Keratinocyte (primary cell): ENCODE measurements at regions not wholly inside any gene's neighbourhood (a gene's known extent, or its start where the extent isn't known, plus 50 kb on each side); places are given as distances from the start of the nearest gene placed in this dataset.

Experiments used
- EZH2 ChIP-seq: IDR thresholded peaks from one replicate; pipeline ENCODE4 v1.6.1; 2012; ENCODE audit warnings: inconsistent platforms, mild to moderate bottlenecking, low read length, moderate library complexity
- TF ChIP-seq, protein P1 (sequence below), 3 experiments: IDR thresholded peaks in 1 of 3; conservative IDR thresholded peaks in 1 of 3; optimal IDR thresholded peaks in 1 of 3; 2 replicates in 2 of 3; 3 replicates in 1 of 3; pipeline versions ENCODE3 to v1.5.1; 2011; ENCODE audit warnings: low read length in 3 of 3, mild to moderate bottlenecking in 3 of 3, moderate library complexity in 2 of 3, control low read depth in 1 of 3, inconsistent platforms in 1 of 3; ENCODE audit not compliant: insufficient read depth in 2 of 3; ENCODE audit errors: extremely low read depth in 1 of 3

DNA sequence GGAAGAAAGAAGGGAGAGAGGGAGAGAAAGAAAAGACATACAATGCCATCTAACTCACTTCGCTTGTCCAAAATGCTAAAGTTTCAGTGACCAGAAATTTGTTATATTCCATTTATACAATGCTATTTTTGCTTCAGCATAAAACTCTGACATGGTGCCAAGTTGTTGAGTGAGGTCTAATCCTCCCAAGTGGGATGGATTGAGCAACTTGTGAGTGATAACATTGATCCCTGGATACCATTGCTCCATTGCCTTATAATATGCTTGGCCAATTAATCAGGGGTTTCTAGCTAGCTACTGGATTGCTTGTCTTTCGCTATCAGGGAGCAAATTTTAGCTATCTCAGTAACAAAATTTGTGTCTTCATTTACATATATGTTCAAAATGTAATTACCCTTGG lies 615.6 kb upstream of the DPPA4 start:
- no peak for TF ChIP-seq EZH2
- TF ChIP-seq, protein P1, sequence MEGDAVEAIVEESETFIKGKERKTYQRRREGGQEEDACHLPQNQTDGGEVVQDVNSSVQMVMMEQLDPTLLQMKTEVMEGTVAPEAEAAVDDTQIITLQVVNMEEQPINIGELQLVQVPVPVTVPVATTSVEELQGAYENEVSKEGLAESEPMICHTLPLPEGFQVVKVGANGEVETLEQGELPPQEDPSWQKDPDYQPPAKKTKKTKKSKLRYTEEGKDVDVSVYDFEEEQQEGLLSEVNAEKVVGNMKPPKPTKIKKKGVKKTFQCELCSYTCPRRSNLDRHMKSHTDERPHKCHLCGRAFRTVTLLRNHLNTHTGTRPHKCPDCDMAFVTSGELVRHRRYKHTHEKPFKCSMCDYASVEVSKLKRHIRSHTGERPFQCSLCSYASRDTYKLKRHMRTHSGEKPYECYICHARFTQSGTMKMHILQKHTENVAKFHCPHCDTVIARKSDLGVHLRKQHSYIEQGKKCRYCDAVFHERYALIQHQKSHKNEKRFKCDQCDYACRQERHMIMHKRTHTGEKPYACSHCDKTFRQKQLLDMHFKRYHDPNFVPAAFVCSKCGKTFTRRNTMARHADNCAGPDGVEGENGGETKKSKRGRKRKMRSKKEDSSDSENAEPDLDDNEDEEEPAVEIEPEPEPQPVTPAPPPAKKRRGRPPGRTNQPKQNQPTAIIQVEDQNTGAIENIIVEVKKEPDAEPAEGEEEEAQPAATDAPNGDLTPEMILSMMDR (optimal IDR thresholded peaks at IDR 0.05 in 1 of 3, IDR thresholded peaks at IDR 0.05 in 1 of 3, conservative IDR thresholded peaks at IDR 0.05 in 1 of 3; ENCODE audit: extremely low read depth in 1 of 3, insufficient read depth in 2 of 3, low read length in 3 of 3): no peak
